ENCODE measurements at regions not wholly inside any gene's neighbourhood (a gene's known extent, or its start where the extent isn't known, plus 50 kb on each side); places are given as distances from the start of the nearest gene placed in this dataset.
A peak's percentile ranks its signal among the peaks of the same experiment; 100 is the strongest.

- ATAC-seq (ENCODE audit: low read depth) (peak; percentile 33), DNase-seq (peak; percentile 58)
- ChIA-PET POLR2A (no interaction called here), CTCF (interaction anchor here (1.0 to 1.6 kb wide), 2 partner anchors 9 to 14 kb away, joined by 3 read pairs; no protein-coding TSS in a partner anchor)
- no peak overlapping the region for H3K9ac ChIP-seq (ENCODE audit: low read length)
- no peak overlapping the region for H3K4me2 ChIP-seq (replicated peaks; ENCODE audit: low read depth, low read length, poor library complexity, severe bottlenecking)
- H3K27ac ChIP-seq (ENCODE audit: low read length in 2 of 2), result no peak overlapping the region
- no peak overlapping the region for H3K4me3 Mint-ChIP-seq
- no peak overlapping the region for H3K4me3 ChIP-seq (ENCODE audit: control extremely low read depth in 1 of 5, extremely low read depth in 1 of 5, insufficient read depth in 1 of 5, low read depth in 2 of 5, low read length in 4 of 5)
- H3K79me2 ChIP-seq (ENCODE audit: control insufficient read depth, insufficient read depth, low read length), result no peaks in the 10 kb centered on the region
- H3K36me3 ChIP-seq (replicated peaks in 1 of 2; ENCODE audit: control extremely low read depth in 1 of 2, control insufficient read depth in 1 of 2, extremely low read depth in 1 of 2, insufficient read depth in 2 of 2, low read length in 1 of 2), result no peaks in the 10 kb centered on the region
- no peaks in the 10 kb centered on the region for H3K9me3 Mint-ChIP-seq (ENCODE audit: insufficient read depth)
- TF ChIP-seq EZH2 (IDR thresholded peaks at IDR 0.05; ENCODE audit: borderline replicate concordance, insufficient read depth, low read depth, low read length, poor library complexity, severe bottlenecking), result no peak
- peak; percentile 93 for TF ChIP-seq CTCF (IDR thresholded peaks at IDR 0.05)
- no peaks in the 10 kb centered on the region for H3K9me3 ChIP-seq (ENCODE audit: control extremely low read depth in 1 of 3, control insufficient read depth in 2 of 3, insufficient read depth in 1 of 3, low read length in 2 of 3)
- H3K27ac Mint-ChIP-seq, result no peak overlapping the region
- H3K27me3 ChIP-seq (replicated peaks in 1 of 4; ENCODE audit: control extremely low read depth in 1 of 4, control insufficient read depth in 3 of 4, insufficient read depth in 4 of 4, low read length in 3 of 4), result peaks cover 0 to 3% (median 0%) of the 10 kb centered on the region in 4 experiments
- intact Hi-C loops (cut with micrococcal nuclease), result no loop called here
- H3K4me1 ChIP-seq (ENCODE audit: control insufficient read depth in 2 of 2, insufficient read depth in 2 of 2, low read length in 2 of 2), result no peaks in the 10 kb centered on the region
- no peak overlapping the region for H2AFZ ChIP-seq (ENCODE audit: insufficient read depth, low read depth, low read length, poor library complexity, severe bottlenecking)
- 18% methylated on average over 3 of the region's 7 CpGs for WGBS (ENCODE audit: insufficient coverage)
- H3K4me1 Mint-ChIP-seq, result no peaks in the 10 kb centered on the region
- H3K27me3 Mint-ChIP-seq, result peaks cover 14% of the 10 kb centered on the region
- H4K20me1 ChIP-seq (ENCODE audit: control insufficient read depth, insufficient read depth, low read length, poor library complexity, severe bottlenecking), result no peaks in the 10 kb centered on the region
Measured at GRCh38 chr1:192445839-192446489, 129.2 kb downstream of the RGS21 start.

- ATAC-seq (ENCODE audit: low read depth), result no peak
- H2AFZ ChIP-seq (ENCODE audit: insufficient read depth, low read depth, low read length, poor library complexity, severe bottlenecking), result no peak overlapping the region
- intact Hi-C loops (cut with micrococcal nuclease), result no loop called here
- H3K36me3 ChIP-seq (replicated peaks in 1 of 2; ENCODE audit: control extremely low read depth in 1 of 2, control insufficient read depth in 1 of 2, extremely low read depth in 1 of 2, insufficient read depth in 2 of 2, low read length in 1 of 2), result no peaks in the 10 kb centered on the region
- DNase-seq, result no peak
- H3K4me2 ChIP-seq (replicated peaks; ENCODE audit: low read depth, low read length, poor library complexity, severe bottlenecking), result no peak overlapping the region
- H3K9ac ChIP-seq (ENCODE audit: low read length), result no peak overlapping the region
- H3K27ac Mint-ChIP-seq, result no peak overlapping the region
- no peaks in the 10 kb centered on the region for H3K9me3 ChIP-seq (ENCODE audit: control extremely low read depth in 1 of 3, control insufficient read depth in 2 of 3, insufficient read depth in 1 of 3, low read length in 2 of 3)
- no peaks in the 10 kb centered on the region for H3K4me1 Mint-ChIP-seq
- CTCF ChIA-PET, result no interaction called here
- H3K27me3 ChIP-seq (replicated peaks in 1 of 4; ENCODE audit: control extremely low read depth in 1 of 4, control insufficient read depth in 3 of 4, insufficient read depth in 4 of 4, low read length in 3 of 4), result peaks cover 0 to 6% (median 0%) of the 10 kb centered on the region in 4 experiments
- no peak overlapping the region for H3K27ac ChIP-seq (ENCODE audit: low read length in 2 of 2)
- H3K27me3 Mint-ChIP-seq, result peaks cover 8% of the 10 kb centered on the region
- H3K79me2 ChIP-seq (ENCODE audit: control insufficient read depth, insufficient read depth, low read length), result no peaks in the 10 kb centered on the region
- H3K4me3 Mint-ChIP-seq, result no peak overlapping the region
- TF ChIP-seq EZH2 (IDR thresholded peaks at IDR 0.05; ENCODE audit: borderline replicate concordance, insufficient read depth, low read depth, low read length, poor library complexity, severe bottlenecking) (no peak), CTCF (IDR thresholded peaks at IDR 0.05) (no peak)
- H3K9me3 Mint-ChIP-seq (ENCODE audit: insufficient read depth), result no peaks in the 10 kb centered on the region
- H3K4me1 ChIP-seq (ENCODE audit: control insufficient read depth in 2 of 2, insufficient read depth in 2 of 2, low read length in 2 of 2), result no peaks in the 10 kb centered on the region
- POLR2A ChIA-PET, result no interaction called here
- no peak overlapping the region for H3K4me3 ChIP-seq (ENCODE audit: control extremely low read depth in 1 of 5, extremely low read depth in 1 of 5, insufficient read depth in 1 of 5, low read depth in 2 of 5, low read length in 4 of 5)
- no peaks in the 10 kb centered on the region for H4K20me1 ChIP-seq (ENCODE audit: control insufficient read depth, insufficient read depth, low read length, poor library complexity, severe bottlenecking)
Measured at GRCh38 chr1:192448026-192448578, 127.5 kb upstream of the RGS1 start.

Measured in B cell (primary cell).